Panc1 (cell line): ENCODE measurements at regions not wholly inside any gene's neighbourhood (a gene's known extent, or its start where the extent isn't known, plus 50 kb on each side); places are given as distances from the start of the nearest gene placed in this dataset.

ENCODE experiments used
- POLR2AphosphoS5 ChIP-seq: IDR thresholded peaks from 2 replicates; pipeline ENCODE4 v1.6.1; 2012; ENCODE audit warnings: mild to moderate bottlenecking, low read depth, low read length, moderate library complexity
- TF ChIP-seq, protein P1 (sequence below): fragments of 450-650 bp; IDR thresholded peaks from 2 replicates; pipeline ENCODE4 v1.5.1; 2017; ENCODE audit warnings: mild to moderate bottlenecking

DNA sequence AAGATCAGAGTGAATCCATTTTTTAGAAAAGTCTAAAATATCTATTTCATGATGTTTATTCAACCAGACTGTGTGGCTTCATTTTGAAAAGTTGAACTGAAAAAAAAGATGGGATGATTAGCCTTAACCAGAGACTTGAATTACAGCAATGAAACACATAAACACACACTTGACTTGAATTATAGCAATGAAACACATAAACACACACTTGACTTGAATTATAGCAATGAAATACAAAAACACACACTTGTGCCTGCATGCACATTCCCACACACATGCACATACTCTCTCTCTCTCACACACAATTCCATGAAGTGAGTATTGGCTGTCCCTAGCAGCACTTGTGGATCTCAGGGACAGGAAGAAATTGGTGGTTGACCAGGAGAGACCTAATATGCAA lies 286.8 kb downstream of the USP46 start:
- TF ChIP-seq, protein P1, sequence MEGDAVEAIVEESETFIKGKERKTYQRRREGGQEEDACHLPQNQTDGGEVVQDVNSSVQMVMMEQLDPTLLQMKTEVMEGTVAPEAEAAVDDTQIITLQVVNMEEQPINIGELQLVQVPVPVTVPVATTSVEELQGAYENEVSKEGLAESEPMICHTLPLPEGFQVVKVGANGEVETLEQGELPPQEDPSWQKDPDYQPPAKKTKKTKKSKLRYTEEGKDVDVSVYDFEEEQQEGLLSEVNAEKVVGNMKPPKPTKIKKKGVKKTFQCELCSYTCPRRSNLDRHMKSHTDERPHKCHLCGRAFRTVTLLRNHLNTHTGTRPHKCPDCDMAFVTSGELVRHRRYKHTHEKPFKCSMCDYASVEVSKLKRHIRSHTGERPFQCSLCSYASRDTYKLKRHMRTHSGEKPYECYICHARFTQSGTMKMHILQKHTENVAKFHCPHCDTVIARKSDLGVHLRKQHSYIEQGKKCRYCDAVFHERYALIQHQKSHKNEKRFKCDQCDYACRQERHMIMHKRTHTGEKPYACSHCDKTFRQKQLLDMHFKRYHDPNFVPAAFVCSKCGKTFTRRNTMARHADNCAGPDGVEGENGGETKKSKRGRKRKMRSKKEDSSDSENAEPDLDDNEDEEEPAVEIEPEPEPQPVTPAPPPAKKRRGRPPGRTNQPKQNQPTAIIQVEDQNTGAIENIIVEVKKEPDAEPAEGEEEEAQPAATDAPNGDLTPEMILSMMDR: no peak
- TF ChIP-seq POLR2AphosphoS5: no peak
